HCT116 (cell line): ENCODE measurements at regions not wholly inside any gene's neighbourhood (a gene's known extent, or its start where the extent isn't known, plus 50 kb on each side); places are given as distances from the start of the nearest gene placed in this dataset.

Source experiments
- ATAC-seq: fragments of 200-7000 bp; cut with Tn5 transposase; 2 replicates; pipeline ENCODE4 v1.9.1; 2020; ENCODE audit warnings: mild to moderate bottlenecking, moderate library complexity
- BruUV-seq: library from RNA; stranded (reverse); fragments of 400-500 nt; replicated peaks from 2 replicates; lab custom pipeline; 2021; lab: Mats Ljungman, UMichigan
- CTCF ChIA-PET: fragments of 300-600 bp; sonication (Branson Sonifier 250); formaldehyde crosslinking; loops from one replicate; lab custom pipeline; 2021; ENCODE audit warnings: antibody characterized with exemption; lab: Charles Lee
- POLR2A ChIA-PET: fragments of 300-600, 350-600 bp; sonication (Branson Sonifier 250); formaldehyde crosslinking; loops from one replicate; lab custom pipeline; 2021; ENCODE audit warnings: antibody characterized with exemption; lab: Charles Lee
- RAD21 ChIA-PET, 2 experiments: fragments of 300-600 bp; sonication (Branson Sonifier 250); formaldehyde crosslinking; loops; one replicate each; lab custom pipeline; 2023; ENCODE audit warnings: low total read pairs in 2 of 2; ENCODE audit not compliant: uncharacterized antibody in 2 of 2, unreplicated experiment in 2 of 2, low non-redundant PET in 1 of 2; lab: Charles Lee
- DNase-seq: peaks from one replicate; pipeline ENCODE4 v3.0.0-alpha.2; 2010; ENCODE audit warnings: low read depth, low spot score
- H2AFZ ChIP-seq: fragments of 200-600 bp; shearing (Covaris generic), sonication (generic); 2 replicates; pipeline ENCODE4 v1.6.1; 2017; ENCODE audit warnings: low read depth, mixed run types, mixed read lengths, antibody characterized with exemption, low read length; ENCODE audit not compliant: poor library complexity, severe bottlenecking
- H3K27ac ChIP-seq: 2 replicates; pipeline ENCODE4 v1.5.1; 2012; ENCODE audit warnings: low read depth, low read length
- H3K27me3 ChIP-seq: fragments of 200-600 bp; sonication (generic); 2 replicates; pipeline ENCODE4 v1.6.1; 2016; ENCODE audit warnings: mixed run types, low read length, mixed read lengths; ENCODE audit not compliant: insufficient read depth
- H3K36me3 ChIP-seq, 2 experiments: fragments of 200-500 bp in 1 of 2; fragments of 200-600 bp in 1 of 2; sonication (Bioruptor generic) in 1 of 2; sonication (generic) in 1 of 2; 2 replicates each; pipeline versions ENCODE4 v1.5.1 to v1.6.1; 2014 to 2016; ENCODE audit warnings: low read length in 2 of 2, inconsistent platforms in 1 of 2, mixed read lengths in 1 of 2, mixed run types in 1 of 2; ENCODE audit not compliant: insufficient read depth in 2 of 2, control insufficient read depth in 1 of 2
- H3K4me1 ChIP-seq, 2 experiments: fragments of 200-600 bp in 1 of 2; sonication (generic) in 1 of 2; 2 replicates each; pipeline versions ENCODE4 v1.5.1 to v1.6.1; 2012 to 2017; ENCODE audit warnings: low read length in 2 of 2, inconsistent platforms in 1 of 2, mild to moderate bottlenecking in 1 of 2, mixed read lengths in 1 of 2, mixed run types in 1 of 2, moderate library complexity in 1 of 2; ENCODE audit not compliant: insufficient read depth in 2 of 2, control insufficient read depth in 1 of 2
- H3K4me2 ChIP-seq: fragments of 200-600 bp; sonication (generic); 2 replicates; pipeline ENCODE4 v1.6.1; 2017; ENCODE audit warnings: mixed run types, low read length, mixed read lengths
- H3K4me3 ChIP-seq, 2 experiments: fragments of 200-600 bp in 1 of 2; sonication (generic) in 1 of 2; replicated peaks in 1 of 2; 2 replicates each; pipeline ENCODE4 v1.5.1; 2011 to 2016; ENCODE audit warnings: low read length in 2 of 2, control low read depth in 1 of 2, low read depth in 1 of 2, mild to moderate bottlenecking in 1 of 2, mixed read lengths in 1 of 2, mixed run types in 1 of 2
- H3K79me2 ChIP-seq: fragments of 200-600 bp; sonication (generic); 2 replicates; pipeline ENCODE4 v1.6.1; 2017; ENCODE audit warnings: mild to moderate bottlenecking, mixed run types, low read length, moderate library complexity, mixed read lengths; ENCODE audit not compliant: insufficient read depth
- H3K9ac ChIP-seq: fragments of 200-600 bp; sonication (generic); 2 replicates; pipeline ENCODE4 v1.6.1; 2016; ENCODE audit warnings: low read length, mixed read lengths
- H3K9me2 ChIP-seq: fragments of 200-600 bp; sonication (generic), shearing (Covaris generic); 2 replicates; pipeline ENCODE4 v1.6.1; 2017; ENCODE audit warnings: mixed run types, mild to moderate bottlenecking, moderate library complexity; ENCODE audit not compliant: insufficient read depth
- H3K9me3 ChIP-seq, 2 experiments: fragments of 200-500 bp in 1 of 2; fragments of 200-600 bp in 1 of 2; sonication (Bioruptor generic) in 1 of 2; sonication (generic) in 1 of 2; 2 replicates each; pipeline ENCODE4 v1.6.1; 2014 to 2017; ENCODE audit warnings: low read length in 2 of 2, mixed read lengths in 2 of 2, inconsistent platforms in 1 of 2, low read depth in 1 of 2, mild to moderate bottlenecking in 1 of 2, mixed run types in 1 of 2, moderate library complexity in 1 of 2; ENCODE audit not compliant: control insufficient read depth in 1 of 2, insufficient read depth in 1 of 2
- H4K20me1 ChIP-seq: fragments of 200-600 bp; sonication (generic), shearing (Covaris generic); 2 replicates; pipeline ENCODE4 v1.6.1; 2017; ENCODE audit warnings: mixed run types, mild to moderate bottlenecking, moderate library complexity; ENCODE audit not compliant: insufficient read depth
- ATF3 ChIP-seq: IDR thresholded peaks from 2 replicates; pipeline ENCODE4 v1.6.1; 2012
- CEBPB ChIP-seq: IDR thresholded peaks from 2 replicates; pipeline ENCODE4 v1.6.1; 2012; ENCODE audit warnings: low read depth
- CTCF ChIP-seq, 3 experiments: fragments of 200-600 bp in 1 of 3; sonication (generic) in 1 of 3; IDR thresholded peaks in 2 of 3; conservative IDR thresholded peaks in 1 of 3; 2 replicates each; pipeline ENCODE4 v1.5.1; 2012 to 2017; ENCODE audit warnings: low read depth in 2 of 3, low read length in 2 of 3, antibody characterized with exemption in 1 of 3, borderline replicate concordance in 1 of 3, control low read depth in 1 of 3, mild to moderate bottlenecking in 1 of 3, mixed read lengths in 1 of 3, mixed run types in 1 of 3, moderate library complexity in 1 of 3; ENCODE audit not compliant: insufficient read depth in 1 of 3
- ELF1 ChIP-seq: IDR thresholded peaks from 2 replicates; pipeline ENCODE4 v1.6.1; 2012; ENCODE audit warnings: low read depth, borderline replicate concordance
- EZH2 ChIP-seq: fragments of 200-600 bp; sonication (generic); IDR thresholded peaks from 2 replicates; pipeline ENCODE4 v1.6.1; 2017; ENCODE audit warnings: antibody characterized with exemption, mixed run types
- EZH2phosphoT487 ChIP-seq: fragments of 200-600 bp; IDR thresholded peaks from 2 replicates; pipeline ENCODE4 v1.6.1; 2018; ENCODE audit warnings: antibody characterized with exemption, borderline replicate concordance
- FOSL1 ChIP-seq: IDR thresholded peaks from 2 replicates; pipeline ENCODE4 v1.6.1; 2012; ENCODE audit warnings: low read depth
- JUND ChIP-seq: IDR thresholded peaks from 2 replicates; pipeline ENCODE4 v1.6.1; 2012
- MAX ChIP-seq: IDR thresholded peaks from 2 replicates; pipeline ENCODE4 v1.6.1; 2012
- POLR2AphosphoS5 ChIP-seq: IDR thresholded peaks from 2 replicates; pipeline ENCODE4 v1.6.1; 2011; ENCODE audit warnings: mild to moderate bottlenecking, low read depth, low read length, moderate library complexity
- RAD21 ChIP-seq: IDR thresholded peaks from 2 replicates; pipeline ENCODE4 v1.6.1; 2012; ENCODE audit warnings: low read depth, mild to moderate bottlenecking
- REST ChIP-seq: IDR thresholded peaks from 2 replicates; pipeline ENCODE4 v1.6.1; 2012; ENCODE audit warnings: low read depth
- SIN3A ChIP-seq: IDR thresholded peaks from 2 replicates; pipeline ENCODE4 v1.6.1; 2012; ENCODE audit warnings: low read depth
- SP1 ChIP-seq: IDR thresholded peaks from 2 replicates; pipeline ENCODE4 v1.6.1; 2012; ENCODE audit warnings: low read depth
- SRF ChIP-seq: IDR thresholded peaks from 2 replicates; pipeline ENCODE4 v1.6.1; 2012; ENCODE audit warnings: low read depth
- TCF7L2 ChIP-seq: IDR thresholded peaks from 2 replicates; pipeline ENCODE4 v1.7.0; 2011; ENCODE audit warnings: borderline replicate concordance, inconsistent platforms; ENCODE audit not compliant: insufficient read depth, insufficient read length; ENCODE audit errors: extremely low read depth
- YY1 ChIP-seq: IDR thresholded peaks from 2 replicates; pipeline ENCODE4 v1.6.1; 2011; ENCODE audit warnings: low read length, low read depth, moderate library complexity, mild to moderate bottlenecking; ENCODE audit not compliant: insufficient replicate concordance; ENCODE audit errors: extremely low read depth
- ZBTB33 ChIP-seq: IDR thresholded peaks from 2 replicates; pipeline ENCODE4 v1.6.1; 2011; ENCODE audit warnings: mild to moderate bottlenecking, low read length, moderate library complexity; ENCODE audit not compliant: insufficient replicate concordance; ENCODE audit errors: extremely low read depth
- ZFX ChIP-seq: fragments of 450-650 bp; IDR thresholded peaks from 2 replicates; pipeline ENCODE4 v1.6.1; 2017
- ZNF274 ChIP-seq: fragments of 200-500 bp; sonication (Bioruptor generic); IDR thresholded peaks from 2 replicates; pipeline ENCODE4 v1.6.1; 2014; ENCODE audit warnings: mild to moderate bottlenecking, low read depth, low read length, inconsistent platforms
- intact Hi-C: fragments of 100-400 bp; cut with micrococcal nuclease; formaldehyde crosslinking; loops from 2 replicates; pipeline ENCODE4 v1.10.0; 2022

- Histone ChIP-seq H3K4me1 (no peaks in the 10 kb centered on the region), H3K36me3 (no peaks in the 10 kb centered on the region), H3K4me2 (no peak overlapping the region), H2AFZ (no peak overlapping the region), H3K27ac (no peak overlapping the region), H3K9ac (no peak overlapping the region), H4K20me1 (no peaks in the 10 kb centered on the region), H3K9me2 (no peaks in the 10 kb centered on the region), H3K27me3 (no peaks in the 10 kb centered on the region), H3K79me2 (no peaks in the 10 kb centered on the region), H3K4me3 (no peak overlapping the region), H3K9me3 (peaks cover 20 to 31% of the 10 kb centered on the region in 2 experiments; a peak in 3 of 4 replicates)
- ChIA-PET POLR2A (no interaction called here), RAD21 (no interaction called here), CTCF (no interaction called here)
- ATAC-seq (no peak), DNase-seq (no peak)
- TF ChIP-seq EZH2phosphoT487 (no peak), TCF7L2 (no peak), EZH2 (no peak), REST (no peak), CEBPB (no peak), POLR2AphosphoS5 (no peak), CTCF (IDR thresholded peaks at IDR 0.05 in 2 of 3, conservative IDR thresholded peaks at IDR 0.05 in 1 of 3; ENCODE audit: borderline replicate concordance in 1 of 3, insufficient read depth in 1 of 3, low read depth in 2 of 3, low read length in 2 of 3) (no peak), JUND (no peak), SRF (no peak), MAX (no peak), ELF1 (no peak), ATF3 (no peak), SP1 (no peak), ZFX (no peak), ZBTB33 (no peak), YY1 (no peak), ZNF274 (no peak), SIN3A (no peak), RAD21 (no peak), FOSL1 (no peak)
- intact Hi-C loops: no loop called here
- no TSS peak for BruUV-seq
Observed at GRCh38 chr21:28374881-28375280, 617.8 kb downstream of the LTN1 start.
